ENCODE measurements at regions not wholly inside any gene's neighbourhood (a gene's known extent, or its start where the extent isn't known, plus 50 kb on each side); places are given as distances from the start of the nearest gene placed in this dataset.
"Not testable (repeated sequence)": the region's sequence is repeated elsewhere in the genome, so short reads cannot be mapped to it uniquely, and the experiment has no call there.

DNA sequence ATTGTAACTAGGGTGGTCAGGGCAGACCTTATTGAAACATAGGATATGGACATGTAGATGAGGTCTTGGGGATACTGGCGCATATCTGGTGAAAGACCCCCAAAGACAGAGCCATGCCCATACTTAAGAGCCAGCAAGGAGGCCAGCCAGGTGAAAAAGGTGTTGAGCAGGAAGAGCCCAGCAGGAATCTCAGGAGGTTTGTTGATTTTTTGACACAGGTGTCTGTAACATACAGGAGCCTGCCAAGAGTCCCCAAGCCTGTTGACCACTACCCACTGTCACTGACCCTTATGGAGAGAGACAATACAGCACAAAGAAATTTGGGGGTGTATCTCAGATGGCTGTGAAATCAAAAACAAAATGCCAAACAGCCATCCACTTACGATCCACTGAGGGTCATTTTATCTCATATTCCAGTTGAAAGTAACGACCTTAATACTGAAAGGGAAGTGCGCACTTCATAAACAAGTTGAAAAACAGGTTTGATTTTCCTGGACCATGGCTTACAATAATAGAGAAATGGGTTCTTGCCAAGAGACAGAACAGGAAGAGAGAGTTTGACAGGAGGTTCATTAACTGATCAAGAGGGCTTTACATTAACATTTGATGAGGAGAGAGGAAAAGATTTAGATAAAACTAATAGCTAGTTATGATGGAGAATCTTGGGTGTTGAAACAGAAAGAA lies 163.6 kb downstream of the GLUL start:
- no peak for DNase-seq (ENCODE audit: low spot score)

- no peak for DNase-seq (ENCODE audit: low spot score)
These were observed 165.0 kb downstream of the GLUL start for GRCh38 chr1:182226618-182227017.

DNA sequence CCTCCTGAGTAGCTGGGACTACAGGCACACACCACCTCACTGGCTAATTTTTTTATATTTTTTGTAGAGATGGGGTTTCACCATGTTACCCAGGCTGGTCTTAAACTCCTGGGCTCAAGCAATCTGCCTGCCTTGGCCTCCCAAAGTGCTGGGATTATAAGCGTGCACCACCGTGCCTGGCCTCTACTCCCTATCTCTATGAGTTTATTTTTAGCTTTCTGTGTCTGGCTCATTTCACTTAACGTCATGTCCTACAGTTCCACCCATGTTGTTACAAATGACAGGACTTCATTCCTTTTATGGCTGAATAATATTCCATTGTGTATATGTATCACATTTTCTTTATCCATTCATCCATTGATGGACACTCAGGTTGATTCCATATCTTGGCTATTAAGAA lies 164.2 kb upstream of the ZNF648 start:
- DNase-seq (ENCODE audit: low spot score): not testable (repeated sequence)

DNA sequence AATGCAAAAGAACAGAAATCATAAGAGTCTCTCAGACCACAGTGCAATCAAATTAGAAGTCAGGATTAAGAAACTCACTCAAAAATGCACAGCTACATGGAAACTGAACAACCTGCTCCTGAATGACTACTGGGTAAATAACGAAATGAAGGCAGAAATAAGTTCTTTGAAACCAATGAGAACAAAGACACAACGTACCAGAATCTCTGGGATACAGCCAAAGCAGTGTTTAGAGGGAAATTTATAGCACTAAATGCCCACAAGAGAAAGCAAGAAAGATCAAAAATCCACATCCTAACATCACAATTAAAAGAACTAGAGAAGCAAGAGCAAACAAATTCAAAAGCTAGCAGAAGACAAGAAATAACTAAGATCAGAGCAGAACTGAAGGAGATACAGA lies 160.5 kb upstream of the ZNF648 start:
- not testable (repeated sequence) for DNase-seq (ENCODE audit: low spot score)

- DNase-seq (ENCODE audit: low spot score): not testable (repeated sequence)
These were observed 159.9 kb upstream of the ZNF648 start for GRCh38 chr1:182221367-182221766.

GRCh38 chr1:182217967-182218366 lies 156.5 kb upstream of the ZNF648 start:
- no peak for DNase-seq (ENCODE audit: low spot score)

DNA sequence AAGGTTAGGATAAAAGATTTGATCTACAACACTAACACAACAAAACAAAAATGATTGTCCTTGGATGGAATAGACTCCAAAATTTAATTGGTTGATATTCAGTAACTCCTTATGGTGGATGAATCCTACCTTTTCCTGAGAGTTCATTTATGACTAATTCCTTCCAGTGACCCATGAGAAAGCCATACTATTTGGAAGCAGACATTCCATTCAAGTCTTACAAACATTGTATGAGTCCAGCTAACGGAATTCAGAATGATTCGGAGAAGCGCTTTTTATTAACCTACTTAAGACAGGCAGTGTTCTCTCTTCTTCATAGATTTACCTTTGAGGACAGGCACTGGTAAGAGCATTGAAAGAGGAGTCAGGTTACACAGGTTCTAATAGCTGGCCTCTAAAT lies 155.6 kb upstream of the ZNF648 start:
- DNase-seq (ENCODE audit: low spot score): peak; percentile 52

DNA sequence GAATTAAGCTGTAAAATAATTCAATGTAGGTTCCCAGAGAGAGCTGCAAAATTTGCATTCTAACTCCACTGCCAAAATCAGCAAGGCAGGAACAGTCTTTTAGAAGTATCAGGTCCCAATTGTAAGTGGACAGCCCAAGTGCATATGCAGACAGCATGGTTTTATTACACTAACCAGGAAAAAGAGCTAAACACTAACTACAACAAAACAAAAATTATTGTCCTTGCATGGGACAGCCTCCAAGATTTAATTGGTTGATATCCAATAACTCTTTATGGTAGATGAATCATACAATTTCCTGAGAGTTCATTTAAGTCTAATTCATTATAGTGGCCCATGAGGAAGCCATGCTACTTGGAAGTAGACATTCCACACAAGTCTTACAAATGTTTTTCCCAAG lies 154.3 kb upstream of the ZNF648 start:
- DNase-seq (ENCODE audit: low spot score): peak; percentile 41

DNA sequence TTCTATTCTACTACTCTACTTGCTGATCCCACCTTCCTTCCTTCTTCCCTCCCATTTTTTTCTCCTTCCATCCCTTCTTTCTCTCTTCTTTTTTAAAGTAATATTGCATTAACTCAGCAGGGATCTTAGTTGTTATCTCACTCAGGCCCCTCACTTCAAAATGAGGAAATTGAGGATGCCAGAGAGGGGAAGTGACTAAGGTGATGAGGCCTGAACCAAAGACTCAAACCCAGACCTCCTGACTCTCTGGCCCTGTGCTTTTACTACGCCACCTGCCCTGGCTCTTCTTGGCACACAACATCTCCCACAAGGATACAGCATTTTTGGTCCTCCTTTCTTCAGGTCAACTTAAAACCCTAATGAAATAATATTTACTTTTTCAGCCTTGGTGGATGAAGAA lies 151.7 kb upstream of the ZNF648 start:
- DNase-seq (ENCODE audit: low spot score): no peak

GRCh38 chr1:182211386-182211785 lies 149.9 kb upstream of the ZNF648 start:
- no peak for DNase-seq (ENCODE audit: low spot score)

DNA sequence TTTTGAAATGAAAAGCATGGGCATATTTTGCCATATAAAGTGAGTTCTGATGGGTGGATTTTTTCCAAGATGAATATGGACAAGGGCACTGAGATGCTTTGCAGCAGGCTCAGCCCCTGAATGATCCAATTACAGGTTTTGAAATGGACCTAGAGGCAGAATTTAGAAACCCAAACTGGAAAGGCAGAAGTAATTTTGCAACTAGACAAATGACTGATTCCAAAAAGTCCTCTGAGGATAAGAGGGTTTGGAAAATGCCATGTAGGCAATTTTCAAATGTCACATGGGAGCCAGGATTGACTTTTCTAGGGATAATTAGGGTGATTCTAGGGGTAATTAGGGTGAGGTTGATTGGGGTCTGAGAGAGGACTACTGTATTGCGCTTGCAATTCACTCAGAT lies 148.9 kb upstream of the ZNF648 start:
- DNase-seq (ENCODE audit: low spot score): no peak

GRCh38 chr1:182207300-182207699 lies 145.8 kb upstream of the ZNF648 start:
- no peak for DNase-seq (ENCODE audit: low spot score)

- DNase-seq (ENCODE audit: low spot score): peak; percentile 27
These were observed 145.2 kb upstream of the ZNF648 start for GRCh38 chr1:182206626-182207239.

DNA sequence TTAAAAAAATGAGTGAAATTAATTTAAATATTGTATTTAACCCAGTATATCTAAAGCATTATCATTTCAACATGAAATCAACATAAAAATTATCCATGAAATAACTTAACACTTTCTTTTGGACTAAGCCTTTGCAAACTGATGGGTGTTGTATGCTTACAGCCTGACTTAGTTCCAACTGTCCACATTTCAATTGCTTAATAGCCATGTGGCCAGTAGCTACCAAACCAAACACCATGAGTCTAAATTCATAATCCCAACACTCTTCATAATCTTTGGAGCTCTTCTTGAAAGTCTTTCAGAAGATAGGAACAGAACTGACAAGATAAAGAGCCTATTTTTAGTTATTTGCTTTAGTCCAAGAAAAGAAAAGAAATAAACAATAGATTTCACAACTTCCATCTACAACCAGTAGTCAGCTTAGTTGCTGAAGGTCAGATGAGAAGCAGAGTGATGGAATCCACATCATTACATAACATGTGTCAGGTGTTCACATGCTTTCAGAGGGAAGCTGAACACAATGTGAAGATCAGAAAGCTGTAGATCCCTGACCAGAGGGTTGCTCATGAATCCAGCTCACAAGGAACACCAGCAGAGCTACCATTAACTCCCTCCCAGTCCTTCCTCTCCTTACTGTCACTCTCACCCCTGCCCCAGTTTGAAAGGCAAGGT lies 144.0 kb upstream of the ZNF648 start:
- no peak for DNase-seq (ENCODE audit: low spot score)

- no peak for DNase-seq (ENCODE audit: low spot score)
These were observed 141.8 kb upstream of the ZNF648 start for GRCh38 chr1:182203191-182203875.

- DNase-seq (ENCODE audit: low spot score): not testable (repeated sequence)
These were observed 140.0 kb upstream of the ZNF648 start for GRCh38 chr1:182201490-182201889.

DNA sequence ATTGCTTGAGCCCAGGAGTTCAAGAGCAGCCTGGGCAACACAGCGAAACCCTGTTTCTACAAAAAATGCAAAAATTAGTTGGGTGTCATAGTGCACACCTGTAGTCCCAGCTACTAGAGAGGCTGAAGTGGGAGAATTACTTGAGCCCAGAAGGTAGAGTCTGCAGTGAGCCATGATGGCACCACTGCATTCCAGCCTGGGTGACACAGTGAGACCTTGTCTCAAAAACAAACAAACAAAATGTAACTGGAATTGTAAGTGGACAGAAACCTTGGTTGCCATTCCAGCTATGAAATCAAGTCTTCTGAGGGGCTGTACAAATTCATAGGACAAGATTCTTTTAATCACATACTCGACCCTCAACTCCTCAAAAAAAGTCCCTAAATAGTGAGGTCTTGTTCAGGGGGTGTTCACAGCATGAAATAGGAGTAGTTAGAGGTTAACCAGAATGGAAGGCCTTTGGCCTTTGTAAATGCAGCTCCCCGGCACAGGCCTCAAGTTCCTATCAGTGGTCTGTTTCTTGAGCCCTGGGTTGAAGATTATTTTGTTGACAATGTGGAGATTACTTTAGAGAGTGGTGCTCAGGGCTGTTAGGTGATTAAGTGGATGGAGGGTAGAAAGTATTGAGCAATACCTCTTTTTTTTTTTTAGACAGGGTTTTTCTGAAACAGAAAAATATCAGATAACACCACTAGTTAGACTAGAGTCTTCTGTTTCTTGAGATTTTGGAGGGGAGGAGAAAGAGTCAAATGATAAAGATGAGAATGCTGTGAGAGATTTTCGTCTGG lies 138.7 kb upstream of the ZNF648 start:
- DNase-seq (ENCODE audit: low spot score): no peak

- no peak for DNase-seq (ENCODE audit: low spot score)
These were observed 136.6 kb upstream of the ZNF648 start for GRCh38 chr1:182198006-182198605.

GRCh38 chr1:182196897-182197870 lies 135.7 kb upstream of the ZNF648 start:
- DNase-seq (ENCODE audit: low spot score): no peak

GRCh38 chr1:182195733-182196132 lies 134.2 kb upstream of the ZNF648 start:
- no peak for DNase-seq (ENCODE audit: low spot score)
